Upper lobe of right lung (tissue), 1 donor: ENCODE measurements at regions not wholly inside any gene's neighbourhood (a gene's known extent, or its start where the extent isn't known, plus 50 kb on each side); places are given as distances from the start of the nearest gene placed in this dataset.

Experiments used
- ATAC-seq: fragments of 200-7000 bp; cut with Tn5 transposase; one replicate; pipeline ENCODE4 v1.9.1; 2020; ENCODE audit warnings: mild to moderate bottlenecking, moderate library complexity
- DNase-seq: peaks from one replicate; pipeline ENCODE4 v3.0.0-alpha.2; 2020
- H3K27ac ChIP-seq: fragments of 200-600 bp; one replicate; pipeline ENCODE4 v1.8.0; 2022
- H3K27me3 ChIP-seq: fragments of 200-600 bp; one replicate; pipeline ENCODE4 v1.8.0; 2022; ENCODE audit warnings: mild to moderate bottlenecking
- H3K36me3 ChIP-seq: fragments of 200-600 bp; one replicate; pipeline ENCODE4 v1.8.0; 2022
- H3K4me1 ChIP-seq: fragments of 200-600 bp; one replicate; pipeline ENCODE4 v1.8.0; 2022
- H3K4me3 ChIP-seq: fragments of 200-600 bp; one replicate; pipeline ENCODE4 v1.8.0; 2022; ENCODE audit warnings: mild to moderate bottlenecking
- H3K9me3 ChIP-seq: fragments of 200-600 bp; one replicate; pipeline ENCODE4 v1.8.0; 2022
- intact Hi-C: fragments of 100-400 bp; cut with DNase I; formaldehyde crosslinking; loops from one replicate; pipeline ENCODE4 v1.11.0; 2022
- TF ChIP-seq, protein P1 (sequence below): fragments of 200-600 bp; IDR thresholded peaks from one replicate; pipeline ENCODE4 v1.8.0; 2022; ENCODE audit warnings: antibody characterized with exemption
- donor health status: DM: no; HTN: yes; CAD: no; lungs with severe emphysema.

GRCh38 chr1:30234091-30234490 is 489.3 kb downstream of the MATN1 start:
- no peaks in the 10 kb centered on the region for H3K27me3 ChIP-seq
- no peaks in the 10 kb centered on the region for H3K9me3 ChIP-seq
- no peaks in the 10 kb centered on the region for H3K4me1 ChIP-seq
- H3K36me3 ChIP-seq: no peaks in the 10 kb centered on the region
- no peak overlapping the region for H3K4me3 ChIP-seq
- DNase-seq (no peak), ATAC-seq (no peak)
- H3K27ac ChIP-seq: no peak overlapping the region
- TF ChIP-seq, protein P1, sequence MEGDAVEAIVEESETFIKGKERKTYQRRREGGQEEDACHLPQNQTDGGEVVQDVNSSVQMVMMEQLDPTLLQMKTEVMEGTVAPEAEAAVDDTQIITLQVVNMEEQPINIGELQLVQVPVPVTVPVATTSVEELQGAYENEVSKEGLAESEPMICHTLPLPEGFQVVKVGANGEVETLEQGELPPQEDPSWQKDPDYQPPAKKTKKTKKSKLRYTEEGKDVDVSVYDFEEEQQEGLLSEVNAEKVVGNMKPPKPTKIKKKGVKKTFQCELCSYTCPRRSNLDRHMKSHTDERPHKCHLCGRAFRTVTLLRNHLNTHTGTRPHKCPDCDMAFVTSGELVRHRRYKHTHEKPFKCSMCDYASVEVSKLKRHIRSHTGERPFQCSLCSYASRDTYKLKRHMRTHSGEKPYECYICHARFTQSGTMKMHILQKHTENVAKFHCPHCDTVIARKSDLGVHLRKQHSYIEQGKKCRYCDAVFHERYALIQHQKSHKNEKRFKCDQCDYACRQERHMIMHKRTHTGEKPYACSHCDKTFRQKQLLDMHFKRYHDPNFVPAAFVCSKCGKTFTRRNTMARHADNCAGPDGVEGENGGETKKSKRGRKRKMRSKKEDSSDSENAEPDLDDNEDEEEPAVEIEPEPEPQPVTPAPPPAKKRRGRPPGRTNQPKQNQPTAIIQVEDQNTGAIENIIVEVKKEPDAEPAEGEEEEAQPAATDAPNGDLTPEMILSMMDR: no peak
- intact Hi-C loops: no loop called here

DNA sequence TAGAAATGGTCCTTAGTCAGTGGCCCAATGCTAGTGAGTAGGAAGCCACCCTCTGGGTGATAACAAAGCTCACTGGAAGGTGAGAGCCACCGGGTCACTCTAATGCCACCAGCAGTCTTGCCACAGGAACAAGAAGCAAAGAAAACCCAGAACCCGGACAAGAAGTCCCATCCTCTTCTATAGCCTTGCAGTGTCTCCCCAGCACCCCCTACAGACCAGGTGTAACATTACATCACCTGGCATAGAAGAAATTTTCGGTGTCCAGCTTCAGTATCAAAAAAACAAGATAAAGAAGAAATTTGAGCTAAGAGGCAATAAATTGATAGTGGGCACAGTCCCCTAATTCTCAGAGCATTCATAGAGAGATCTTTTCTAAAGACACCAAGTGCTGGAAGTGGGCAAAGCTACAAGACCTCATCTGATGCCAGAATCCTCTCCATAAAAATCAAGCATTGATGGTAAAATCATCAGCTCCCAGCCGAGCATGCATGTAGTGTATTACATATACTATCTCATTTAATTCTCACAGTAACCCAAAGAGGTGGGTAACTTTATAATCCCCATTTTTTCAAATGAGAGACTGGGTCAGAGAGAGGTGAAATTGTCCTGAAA is 491.0 kb downstream of the MATN1 start:
- Histone ChIP-seq H3K27me3 (no peaks in the 10 kb centered on the region), H3K9me3 (no peaks in the 10 kb centered on the region), H3K27ac (no peak overlapping the region), H3K4me1 (no peaks in the 10 kb centered on the region), H3K4me3 (no peak overlapping the region), H3K36me3 (no peaks in the 10 kb centered on the region)
- DNase-seq (no peak), ATAC-seq (peak; percentile 68)
- TF ChIP-seq, protein P1: peak; percentile 64
- intact Hi-C loops: no loop called here

DNA sequence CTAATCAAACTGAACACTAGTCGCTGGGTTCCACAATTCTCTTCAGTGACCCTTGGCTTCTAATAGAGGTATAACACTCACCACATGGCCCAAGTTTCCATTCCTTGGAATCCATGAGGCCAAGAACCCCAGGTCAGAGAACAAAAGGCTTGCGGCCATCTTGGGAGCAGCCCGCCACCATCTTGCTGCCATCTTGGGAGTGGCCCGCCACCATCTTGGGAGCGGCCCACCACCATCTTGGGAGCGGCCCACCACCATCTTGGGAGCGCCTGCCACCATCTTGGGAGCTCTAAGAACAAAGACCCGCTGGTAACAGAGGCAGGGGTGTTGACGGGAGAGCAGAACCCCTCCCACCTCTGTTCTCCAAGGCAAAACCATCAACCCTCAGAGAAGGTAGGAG is 493.4 kb downstream of the MATN1 start:
- intact Hi-C loops: no loop called here
- TF ChIP-seq, protein P1: no peak

GRCh38 chr1:30229557-30229956 is 493.8 kb downstream of the MATN1 start:
- no peak for ATAC-seq
- no peaks in the 10 kb centered on the region for H3K27me3 ChIP-seq
- H3K36me3 ChIP-seq: no peaks in the 10 kb centered on the region
- no peak overlapping the region for H3K27ac ChIP-seq
- H3K4me3 ChIP-seq: no peak overlapping the region
- intact Hi-C loops: no loop called here
- H3K9me3 ChIP-seq: no peaks in the 10 kb centered on the region
- TF ChIP-seq, protein P1: no peak
- H3K4me1 ChIP-seq: no peaks in the 10 kb centered on the region
- no peak for DNase-seq

More for the DNA sequence above, 493.4 kb downstream of the MATN1 start:
- no peaks in the 10 kb centered on the region for H3K27me3 ChIP-seq
- no peak for ATAC-seq
- H3K36me3 ChIP-seq: no peaks in the 10 kb centered on the region
- DNase-seq: no peak
- H3K9me3 ChIP-seq: no peaks in the 10 kb centered on the region
- H3K4me3 ChIP-seq: no peak overlapping the region
- H3K4me1 ChIP-seq: no peaks in the 10 kb centered on the region
- no peak overlapping the region for H3K27ac ChIP-seq

- TF ChIP-seq, protein P1: no peak
- no peak for ATAC-seq
- intact Hi-C loops: no loop called here
- H3K27ac ChIP-seq: no peak overlapping the region
- DNase-seq: no peak
- no peaks in the 10 kb centered on the region for H3K27me3 ChIP-seq
- H3K36me3 ChIP-seq: no peaks in the 10 kb centered on the region
- H3K4me3 ChIP-seq: no peak overlapping the region
- H3K4me1 ChIP-seq: no peaks in the 10 kb centered on the region
- no peaks in the 10 kb centered on the region for H3K9me3 ChIP-seq
Observed at GRCh38 chr1:30226648-30227047, 496.7 kb downstream of the MATN1 start.

GRCh38 chr1:30225357-30225756 is 498.0 kb downstream of the MATN1 start:
- H3K4me1 ChIP-seq: no peaks in the 10 kb centered on the region
- H3K9me3 ChIP-seq: no peaks in the 10 kb centered on the region
- H3K4me3 ChIP-seq: no peak overlapping the region
- no peak for DNase-seq
- intact Hi-C loops: no loop called here
- TF ChIP-seq, protein P1: no peak
- no peak overlapping the region for H3K27ac ChIP-seq
- no peak for ATAC-seq
- no peaks in the 10 kb centered on the region for H3K27me3 ChIP-seq
- H3K36me3 ChIP-seq: no peaks in the 10 kb centered on the region
